ENCODE measurements at regions not wholly inside any gene's neighbourhood (a gene's known extent, or its start where the extent isn't known, plus 50 kb on each side); places are given as distances from the start of the nearest gene placed in this dataset.

DNA sequence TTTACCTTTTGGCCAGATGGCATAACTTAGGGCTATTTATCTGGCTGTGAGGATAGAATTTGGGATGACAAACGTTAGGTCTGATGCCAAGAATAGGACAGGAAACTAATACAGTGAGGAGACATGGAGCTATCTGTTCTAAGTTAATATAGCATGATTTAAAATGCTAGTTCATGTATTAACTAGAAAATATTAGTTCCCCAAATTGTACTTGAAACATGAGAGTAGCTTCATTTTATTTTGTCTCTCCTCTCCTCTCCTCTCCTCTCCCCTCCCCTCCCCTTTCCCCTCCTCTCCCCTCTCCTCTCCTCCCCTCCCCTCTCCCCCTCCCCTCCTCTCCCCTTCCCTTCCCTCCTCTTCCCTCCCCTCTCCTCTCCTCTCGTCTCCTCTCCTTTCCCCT lies 101.1 kb upstream of the MYO16 start:
- in situ Hi-C loops (cut with MboI) = no loop called here
- Histone ChIP-seq H2AFZ (ENCODE audit: low read depth, low read length) (peak overlapping the region; percentile 40; the same call in 1 of the 2 replicates), H3K4me2 (ENCODE audit: insufficient read depth, low read length) (no peak overlapping the region), H3K27ac (ENCODE audit: extremely low read depth, low read depth, low read length) (no peak overlapping the region; the same call in 2 of the 3 replicates), H3K4me3 (no peak overlapping the region), H3K4me1 (replicated peaks in 1 of 2; ENCODE audit: control insufficient read depth in 2 of 2, insufficient read depth in 2 of 2, low read length in 2 of 2) (no peaks in the 10 kb centered on the region; a peak in 1 of 5 replicates), H3K36me3 (ENCODE audit: control insufficient read depth, insufficient read depth, low read length) (no peaks in the 10 kb centered on the region), H3K79me2 (ENCODE audit: control insufficient read depth, insufficient read depth, low read length) (no peaks in the 10 kb centered on the region), H3K9ac (ENCODE audit: insufficient read depth in 1 of 2, low read depth in 2 of 2, low read length in 2 of 2) (no peak overlapping the region), H3K9me3 (replicated peaks; ENCODE audit: control insufficient read depth, insufficient read depth, low read depth, low read length) (no peaks in the 10 kb centered on the region), H3K9me1 (ENCODE audit: control insufficient read depth, insufficient read depth, low read length) (no peaks in the 10 kb centered on the region), H4K20me1 (replicated peaks; ENCODE audit: control insufficient read depth, insufficient read depth, low read length) (no peaks in the 10 kb centered on the region), H3K27me3 (ENCODE audit: control insufficient read depth in 2 of 2, insufficient read depth in 2 of 2, low read length in 2 of 2) (no peaks in the 10 kb centered on the region)
- whole genome bisulfite sequencing (ENCODE audit: insufficient coverage, low coverage, missing lambda C conversion rate) = 20% methylated on average over 1 of the region's 2 CpGs
- intact Hi-C loops (cut with micrococcal nuclease) = no loop called here
- DNase-seq (ENCODE audit: extremely low read depth in 1 of 4, low spot score in 3 of 4) = no peak
- TF ChIP-seq, protein P1, sequence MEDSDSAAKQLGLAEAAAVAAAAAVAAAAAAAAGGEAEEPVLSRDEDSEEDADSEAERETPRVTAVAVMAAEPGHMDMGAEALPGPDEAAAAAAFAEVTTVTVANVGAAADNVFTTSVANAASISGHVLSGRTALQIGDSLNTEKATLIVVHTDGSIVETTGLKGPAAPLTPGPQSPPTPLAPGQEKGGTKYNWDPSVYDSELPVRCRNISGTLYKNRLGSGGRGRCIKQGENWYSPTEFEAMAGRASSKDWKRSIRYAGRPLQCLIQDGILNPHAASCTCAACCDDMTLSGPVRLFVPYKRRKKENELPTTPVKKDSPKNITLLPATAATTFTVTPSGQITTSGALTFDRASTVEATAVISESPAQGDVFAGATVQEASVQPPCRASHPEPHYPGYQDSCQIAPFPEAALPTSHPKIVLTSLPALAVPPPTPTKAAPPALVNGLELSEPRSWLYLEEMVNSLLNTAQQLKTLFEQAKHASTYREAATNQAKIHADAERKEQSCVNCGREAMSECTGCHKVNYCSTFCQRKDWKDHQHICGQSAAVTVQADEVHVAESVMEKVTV (CRISPR knock-in tag; IDR thresholded peaks at IDR 0.05) = no peak
- TF ChIP-seq HIVEP1 (CRISPR knock-in tag; IDR thresholded peaks at IDR 0.05) (no peak), ZNF253 (CRISPR knock-in tag; conservative IDR thresholded peaks at IDR 0.05) (no peak), ETV5 (CRISPR knock-in tag; IDR thresholded peaks at IDR 0.05; ENCODE audit: low read depth) (no peak), ZNF778 (CRISPR knock-in tag; IDR thresholded peaks at IDR 0.05) (no peak), MYNN (IDR thresholded peaks at IDR 0.05) (no peak), MYNN (CRISPR knock-in tag; IDR thresholded peaks at IDR 0.05) (no peak), PCBP1 (IDR thresholded peaks at IDR 0.05; ENCODE audit: low read depth, low read length, poor library complexity, severe bottlenecking) (peak; percentile 80), HNRNPK (IDR thresholded peaks at IDR 0.05; ENCODE audit: low read depth, low read length, poor library complexity, severe bottlenecking) (peak; percentile 81), PCBP2 (IDR thresholded peaks at IDR 0.05; ENCODE audit: low read depth, low read length, poor library complexity, severe bottlenecking) (peak; percentile 70), PHF20 (IDR thresholded peaks at IDR 0.05; ENCODE audit: partially characterized antibody) (no peak), MEF2D (tag; conservative IDR thresholded peaks at IDR 0.05; ENCODE audit: low read depth) (no peak), IRF2 (CRISPR knock-in tag; IDR thresholded peaks at IDR 0.05) (no peak)
- TF ChIP-seq, protein P2, sequence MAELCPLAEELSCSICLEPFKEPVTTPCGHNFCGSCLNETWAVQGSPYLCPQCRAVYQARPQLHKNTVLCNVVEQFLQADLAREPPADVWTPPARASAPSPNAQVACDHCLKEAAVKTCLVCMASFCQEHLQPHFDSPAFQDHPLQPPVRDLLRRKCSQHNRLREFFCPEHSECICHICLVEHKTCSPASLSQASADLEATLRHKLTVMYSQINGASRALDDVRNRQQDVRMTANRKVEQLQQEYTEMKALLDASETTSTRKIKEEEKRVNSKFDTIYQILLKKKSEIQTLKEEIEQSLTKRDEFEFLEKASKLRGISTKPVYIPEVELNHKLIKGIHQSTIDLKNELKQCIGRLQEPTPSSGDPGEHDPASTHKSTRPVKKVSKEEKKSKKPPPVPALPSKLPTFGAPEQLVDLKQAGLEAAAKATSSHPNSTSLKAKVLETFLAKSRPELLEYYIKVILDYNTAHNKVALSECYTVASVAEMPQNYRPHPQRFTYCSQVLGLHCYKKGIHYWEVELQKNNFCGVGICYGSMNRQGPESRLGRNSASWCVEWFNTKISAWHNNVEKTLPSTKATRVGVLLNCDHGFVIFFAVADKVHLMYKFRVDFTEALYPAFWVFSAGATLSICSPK (IDR thresholded peaks at IDR 0.05; ENCODE audit: borderline replicate concordance) = no peak
- TF ChIP-seq, protein P3, sequence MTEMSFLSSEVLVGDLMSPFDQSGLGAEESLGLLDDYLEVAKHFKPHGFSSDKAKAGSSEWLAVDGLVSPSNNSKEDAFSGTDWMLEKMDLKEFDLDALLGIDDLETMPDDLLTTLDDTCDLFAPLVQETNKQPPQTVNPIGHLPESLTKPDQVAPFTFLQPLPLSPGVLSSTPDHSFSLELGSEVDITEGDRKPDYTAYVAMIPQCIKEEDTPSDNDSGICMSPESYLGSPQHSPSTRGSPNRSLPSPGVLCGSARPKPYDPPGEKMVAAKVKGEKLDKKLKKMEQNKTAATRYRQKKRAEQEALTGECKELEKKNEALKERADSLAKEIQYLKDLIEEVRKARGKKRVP (CRISPR knock-in tag; IDR thresholded peaks at IDR 0.05) = no peak
- no peak for FAIRE-seq
- no TSS peak for BruUV-seq (replicated peaks)
- no peak for ATAC-seq
- CTCF ChIA-PET (ENCODE audit: low intra/inter-chr PET ratio) = no interaction called here
- POLR2A ChIA-PET = no interaction called here

Data from K562 (cell line).